H9 (cell line): ENCODE measurements at regions not wholly inside any gene's neighbourhood (a gene's known extent, or its start where the extent isn't known, plus 50 kb on each side); places are given as distances from the start of the nearest gene placed in this dataset.
A peak's percentile ranks its signal among the peaks of the same experiment; 100 is the strongest.

Experiments used
- DNase-seq: peaks from one replicate; pipeline ENCODE4 v3.0.0-alpha.2; 2017
- H2AFZ ChIP-seq: one replicate; pipeline ENCODE4 v1.6.1; 2013; ENCODE audit warnings: mild to moderate bottlenecking, low read length, control low read depth, moderate library complexity
- H2AK5ac ChIP-seq: 2 replicates; pipeline ENCODE4 v1.6.1; 2013; ENCODE audit warnings: low read length, control low read depth, mixed read lengths; ENCODE audit not compliant: insufficient read length
- H2BK120ac ChIP-seq: one replicate; pipeline ENCODE4 v1.6.1; 2013; ENCODE audit warnings: low read depth, mild to moderate bottlenecking, low read length, control low read depth, inconsistent platforms; ENCODE audit not compliant: poor library complexity, severe bottlenecking
- H2BK12ac ChIP-seq: 2 replicates; pipeline ENCODE4 v1.6.1; 2013; ENCODE audit warnings: low read length, control low read depth, mixed read lengths, low read depth; ENCODE audit not compliant: insufficient read length
- H2BK15ac ChIP-seq: 2 replicates; pipeline ENCODE4 v1.6.1; 2013; ENCODE audit warnings: low read depth, low read length, control low read depth
- H2BK20ac ChIP-seq: one replicate; pipeline ENCODE4 v1.6.1; 2013; ENCODE audit warnings: low read depth, mild to moderate bottlenecking, low read length, control low read depth, inconsistent platforms; ENCODE audit not compliant: poor library complexity, severe bottlenecking
- H2BK5ac ChIP-seq: 2 replicates; pipeline ENCODE4 v1.6.1; 2013; ENCODE audit warnings: low read length, control low read depth, mixed read lengths; ENCODE audit not compliant: insufficient read length
- H3K14ac ChIP-seq: 2 replicates; pipeline ENCODE4 v1.6.1; 2013; ENCODE audit warnings: low read length, control low read depth; ENCODE audit not compliant: insufficient read depth
- H3K18ac ChIP-seq: 2 replicates; pipeline ENCODE4 v1.6.1; 2013; ENCODE audit warnings: low read depth, mild to moderate bottlenecking, mixed read lengths, low read length, control low read depth; ENCODE audit not compliant: insufficient read length
- H3K23ac ChIP-seq: 2 replicates; pipeline ENCODE4 v1.6.1; 2013; ENCODE audit warnings: low read length, control low read depth, mixed read lengths, low read depth; ENCODE audit not compliant: insufficient read length
- H3K23me2 ChIP-seq: 2 replicates; pipeline ENCODE4 v1.6.1; 2013; ENCODE audit warnings: low read depth, mild to moderate bottlenecking, mixed read lengths, low read length, control low read depth; ENCODE audit not compliant: insufficient read length, poor library complexity, severe bottlenecking
- H3K27ac ChIP-seq: 2 replicates; pipeline ENCODE4 v1.5.1; 2013; ENCODE audit warnings: low read length, control low read depth, mixed read lengths, low read depth; ENCODE audit not compliant: insufficient read length
- H3K27me3 ChIP-seq: 2 replicates; pipeline ENCODE4 v1.6.1; 2013; ENCODE audit warnings: low read length, control low read depth, inconsistent platforms; ENCODE audit not compliant: insufficient read depth
- H3K4ac ChIP-seq: 2 replicates; pipeline ENCODE4 v1.6.1; 2013; ENCODE audit warnings: low read depth, mild to moderate bottlenecking, control low read depth, inconsistent platforms, low read length, moderate library complexity
- H3K4me1 ChIP-seq: 2 replicates; pipeline ENCODE4 v1.6.1; 2013; ENCODE audit warnings: low read length, control low read depth, inconsistent platforms; ENCODE audit not compliant: insufficient read depth
- H3K4me2 ChIP-seq: 2 replicates; pipeline ENCODE4 v1.6.1; 2013; ENCODE audit warnings: low read length, control low read depth, mixed read lengths; ENCODE audit not compliant: insufficient read length, insufficient read depth
- H3K56ac ChIP-seq: 2 replicates; pipeline ENCODE4 v1.6.1; 2013; ENCODE audit warnings: low read depth, mild to moderate bottlenecking, mixed read lengths, low read length, control low read depth; ENCODE audit not compliant: insufficient read length
- H3K79me1 ChIP-seq: 2 replicates; pipeline ENCODE4 v1.6.1; 2013; ENCODE audit warnings: low read depth, mild to moderate bottlenecking, moderate library complexity, low read length, control low read depth, inconsistent platforms; ENCODE audit not compliant: insufficient read depth, poor library complexity, severe bottlenecking
- H3K79me2 ChIP-seq: 2 replicates; pipeline ENCODE4 v1.6.1; 2013; ENCODE audit warnings: low read length, control low read depth, inconsistent platforms; ENCODE audit not compliant: insufficient read depth
- H3K9ac ChIP-seq: 2 replicates; pipeline ENCODE4 v1.6.1; 2013; ENCODE audit warnings: low read length, control low read depth, mixed read lengths; ENCODE audit not compliant: insufficient read length; ENCODE audit errors: extremely low read depth
- H3K9me3 ChIP-seq: one replicate; pipeline ENCODE4 v1.6.1; 2013; ENCODE audit warnings: low read depth, low read length, inconsistent platforms; ENCODE audit not compliant: control insufficient read depth
- H3T11ph ChIP-seq: one replicate; pipeline ENCODE4 v1.6.1; 2013; ENCODE audit warnings: mild to moderate bottlenecking, low read length, control low read depth, inconsistent platforms
- H4K20me1 ChIP-seq: one replicate; pipeline ENCODE4 v1.6.1; 2013; ENCODE audit not compliant: control insufficient read depth, insufficient read length, insufficient read depth
- H4K5ac ChIP-seq: 2 replicates; pipeline ENCODE4 v1.6.1; 2013; ENCODE audit warnings: low read depth, mild to moderate bottlenecking, mixed read lengths, low read length, control low read depth; ENCODE audit not compliant: insufficient read length
- H4K8ac ChIP-seq: replicated peaks from 2 replicates; pipeline ENCODE4 v1.6.1; 2013; ENCODE audit warnings: low read length, control low read depth, mixed read lengths, low read depth; ENCODE audit not compliant: insufficient read length
- H4K91ac ChIP-seq: 2 replicates; pipeline ENCODE4 v1.6.1; 2013; ENCODE audit warnings: low read depth, mild to moderate bottlenecking, moderate library complexity, mixed read lengths, low read length, control low read depth; ENCODE audit not compliant: insufficient read length
- H3K27ac Mint-ChIP-seq, 3 experiments: 2 replicates in 2 of 3; 3 replicates in 1 of 3; pipeline ENCODE4 v1.8.0; 2020 to 2021; ENCODE audit warnings: mixed read lengths in 3 of 3, mild to moderate bottlenecking in 1 of 3, moderate library complexity in 1 of 3
- H3K27me3 Mint-ChIP-seq: 2 replicates; pipeline ENCODE4 v1.8.0; 2021; ENCODE audit warnings: low read depth, mild to moderate bottlenecking, moderate library complexity, mixed read lengths
- H3K36me3 Mint-ChIP-seq, 3 experiments: 2 replicates in 2 of 3; 3 replicates in 1 of 3; pipeline ENCODE4 v1.8.0; 2020 to 2021; ENCODE audit warnings: low read depth in 3 of 3, mixed read lengths in 3 of 3; ENCODE audit not compliant: insufficient read depth in 1 of 3
- H3K4me1 Mint-ChIP-seq, 2 experiments: 2 replicates each; pipeline ENCODE4 v1.8.0; 2020; ENCODE audit warnings: mixed read lengths in 2 of 2
- H3K4me3 Mint-ChIP-seq, 2 experiments: 2 replicates in 1 of 2; 3 replicates in 1 of 2; pipeline ENCODE4 v1.8.0; 2020 to 2021; ENCODE audit warnings: mild to moderate bottlenecking in 2 of 2, mixed read lengths in 2 of 2, moderate library complexity in 1 of 2
- H3K9me3 Mint-ChIP-seq, 2 experiments: 2 replicates in 1 of 2; 3 replicates in 1 of 2; pipeline ENCODE4 v1.8.0; 2020; ENCODE audit warnings: mild to moderate bottlenecking in 2 of 2, mixed read lengths in 2 of 2, moderate library complexity in 1 of 2
- CTCF ChIP-seq: fragments of 200-600 bp; sonication (generic); conservative IDR thresholded peaks from 3 replicates; pipeline ENCODE4 v1.8.0; 2021; ENCODE audit warnings: antibody characterized with exemption, mild to moderate bottlenecking
- WGBS: extraction: QIAGEN DNeasy Blood & Tissue Kit; methylation state at CpG from one replicate; pipeline ENCODE4 v1.1.7; 2013; ENCODE audit warnings: missing lambda C conversion rate, low lambda C conversion rate, mixed read lengths; ENCODE audit not compliant: insufficient read length; ENCODE audit errors: extremely low coverage; 5-methylcytosine and 5-hydroxymethylcytosine counted together

- no peaks in the 10 kb centered on the region for H3K27me3 Mint-ChIP-seq
- DNase-seq, result no peak
- no peak overlapping the region for H2AK5ac ChIP-seq
- no peaks in the 10 kb centered on the region for H3K23me2 ChIP-seq
- H3K14ac ChIP-seq, result no peak overlapping the region
- no peak overlapping the region for H3K4me3 Mint-ChIP-seq
- H3K27me3 ChIP-seq, result no peaks in the 10 kb centered on the region
- no peaks in the 10 kb centered on the region for H3K79me1 ChIP-seq
- no peak overlapping the region for H3K27ac ChIP-seq
- no CpG with 5 or more reads among the region's 2 CpGs for WGBS
- H2BK20ac ChIP-seq, result no peak overlapping the region
- H3K9me3 Mint-ChIP-seq, result peaks cover 6 to 11% of the 10 kb centered on the region in 2 experiments
- no peak overlapping the region for H2BK12ac ChIP-seq
- no peaks in the 10 kb centered on the region; the same call in 1 of the 2 replicates for H3K4me1 ChIP-seq
- no peak overlapping the region for H3K4ac ChIP-seq
- peaks cover 15% of the 10 kb centered on the region in 2 experiments for H3K4me1 Mint-ChIP-seq
- no peak overlapping the region for H4K5ac ChIP-seq
- no peak overlapping the region for H3K56ac ChIP-seq
- no peak overlapping the region for H3K9ac ChIP-seq
- no peaks in the 10 kb centered on the region for H4K20me1 ChIP-seq
- H2BK120ac ChIP-seq, result no peak overlapping the region
- no peak overlapping the region for H3K23ac ChIP-seq
- H3K27ac Mint-ChIP-seq, result peak overlapping the region in 1 of 3 experiments; percentile 54; a peak in 1 of 7 replicates
- no peaks in the 10 kb centered on the region for H3K79me2 ChIP-seq
- H3K4me2 ChIP-seq, result no peak overlapping the region
- no peak overlapping the region for H3K18ac ChIP-seq
- H3T11ph ChIP-seq, result no peak overlapping the region
- H3K9me3 ChIP-seq, result peaks cover 10% of the 10 kb centered on the region
- H4K91ac ChIP-seq, result no peak overlapping the region
- no peak for TF ChIP-seq CTCF
- no peak overlapping the region for H2BK5ac ChIP-seq
- H4K8ac ChIP-seq, result no peak overlapping the region
- peaks cover 2 to 11% (median 10%) of the 10 kb centered on the region in 3 experiments; a peak in 6 of 7 replicates for H3K36me3 Mint-ChIP-seq
- H2BK15ac ChIP-seq, result no peak overlapping the region
- H2AFZ ChIP-seq, result no peak overlapping the region
Measured at GRCh38 chr6:130744576-130745366, 82.4 kb upstream of the SMLR1 start.
